ENCODE measurements at regions not wholly inside any gene's neighbourhood (a gene's known extent, or its start where the extent isn't known, plus 50 kb on each side); places are given as distances from the start of the nearest gene placed in this dataset.

GRCh38 chr13:82654143-82654542 lies 1228.1 kb downstream of the SLITRK1 start:
- H3K27ac ChIP-seq, result no peak overlapping the region
- no peaks in the 10 kb centered on the region for H3K9me3 ChIP-seq
- intact Hi-C loops (cut with DNase I), result no loop called here
- no peak for DNase-seq
- H3K4me3 ChIP-seq, result no peak overlapping the region
- no peaks in the 10 kb centered on the region for H3K4me1 ChIP-seq
- 54 to 55% methylated on average over 1 of the region's 1 CpG for WGBS, 2 donors
- FAIRE-seq, result no peak
- no peaks in the 10 kb centered on the region for H3K36me3 ChIP-seq
- TF ChIP-seq CTCF (IDR thresholded peaks at IDR 0.05), result no peak
- H3K27me3 ChIP-seq, result no peaks in the 10 kb centered on the region
- ATAC-seq, result no peak

- H3K36me3 ChIP-seq, result no peaks in the 10 kb centered on the region
- H3K27ac ChIP-seq, result no peak overlapping the region
- ATAC-seq, result no peak
- no peak overlapping the region for H3K4me3 ChIP-seq
- no peaks in the 10 kb centered on the region for H3K9me3 ChIP-seq
- H3K4me1 ChIP-seq, result no peaks in the 10 kb centered on the region
- H3K27me3 ChIP-seq, result no peaks in the 10 kb centered on the region
- intact Hi-C loops (cut with DNase I), result no loop called here
- DNase-seq, result no peak
- no peak for TF ChIP-seq CTCF (IDR thresholded peaks at IDR 0.05)
- FAIRE-seq, result no peak
- 76 to 85% methylated on average over 1 of the region's 1 CpG for whole genome bisulfite sequencing, 2 donors
These were observed 1234.7 kb downstream of the SLITRK1 start for GRCh38 chr13:82647540-82647939.

GRCh38 chr13:82636119-82636518 lies 1246.2 kb downstream of the SLITRK1 start:
- no peak for TF ChIP-seq CTCF (IDR thresholded peaks at IDR 0.05)
- no peak for DNase-seq
- Histone ChIP-seq H3K27ac (no peak overlapping the region), H3K27me3 (no peaks in the 10 kb centered on the region), H3K4me1 (no peaks in the 10 kb centered on the region), H3K4me3 (no peak overlapping the region), H3K9me3 (no peaks in the 10 kb centered on the region), H3K36me3 (no peaks in the 10 kb centered on the region)
- 82 to 95% methylated on average over 1 of the region's 1 CpG for WGBS, 2 donors
- FAIRE-seq, result no peak
- intact Hi-C loops (cut with DNase I), result no loop called here
- ATAC-seq, result no peak

- FAIRE-seq, result no peak
- ATAC-seq, result no peak
- no peak for DNase-seq
These were observed 1247.3 kb downstream of the SLITRK1 start for GRCh38 chr13:82634946-82635345.

GRCh38 chr13:82627183-82627582 lies 1255.1 kb downstream of the SLITRK1 start:
- ATAC-seq (no peak), FAIRE-seq (no peak), DNase-seq (no peak)
- 11 to 13% methylated on average over 1 of the region's 1 CpG for WGBS, 2 donors
- H3K27ac ChIP-seq, result no peak overlapping the region
- no peaks in the 10 kb centered on the region for H3K27me3 ChIP-seq
- no peaks in the 10 kb centered on the region for H3K4me1 ChIP-seq
- H3K9me3 ChIP-seq, result no peaks in the 10 kb centered on the region
- intact Hi-C loops (cut with DNase I), result no loop called here
- no peak for TF ChIP-seq CTCF (IDR thresholded peaks at IDR 0.05)
- H3K4me3 ChIP-seq, result no peak overlapping the region
- no peaks in the 10 kb centered on the region for H3K36me3 ChIP-seq

More at GRCh38 chr13:82634946-82635345, 1247.3 kb downstream of the SLITRK1 start:
- no peaks in the 10 kb centered on the region for H3K4me1 ChIP-seq
- no peak overlapping the region for H3K4me3 ChIP-seq
- 64 to 79% methylated on average over 2 of the region's 2 CpGs for WGBS, 2 donors
- TF ChIP-seq CTCF (IDR thresholded peaks at IDR 0.05), result no peak
- H3K9me3 ChIP-seq, result no peaks in the 10 kb centered on the region
- H3K27me3 ChIP-seq, result no peaks in the 10 kb centered on the region
- intact Hi-C loops (cut with DNase I), result no loop called here
- no peak overlapping the region for H3K27ac ChIP-seq
- H3K36me3 ChIP-seq, result no peaks in the 10 kb centered on the region

Data from pancreas (tissue), 10 donors.